HT1080 (cell line): ENCODE measurements at regions not wholly inside any gene's neighbourhood (a gene's known extent, or its start where the extent isn't known, plus 50 kb on each side); places are given as distances from the start of the nearest gene placed in this dataset.
"Not testable (repeated sequence)": the region's sequence is repeated elsewhere in the genome, so short reads cannot be mapped to it uniquely, and the experiment has no call there.

Experiments
- DNase-seq: peaks from one replicate; pipeline ENCODE4 v3.0.0-alpha.2; 2015; ENCODE audit warnings: low read depth

- DNase-seq: no peak
Observed at GRCh38 chr6:120373185-120373584, 961.1 kb downstream of the TBC1D32 start.

DNA sequence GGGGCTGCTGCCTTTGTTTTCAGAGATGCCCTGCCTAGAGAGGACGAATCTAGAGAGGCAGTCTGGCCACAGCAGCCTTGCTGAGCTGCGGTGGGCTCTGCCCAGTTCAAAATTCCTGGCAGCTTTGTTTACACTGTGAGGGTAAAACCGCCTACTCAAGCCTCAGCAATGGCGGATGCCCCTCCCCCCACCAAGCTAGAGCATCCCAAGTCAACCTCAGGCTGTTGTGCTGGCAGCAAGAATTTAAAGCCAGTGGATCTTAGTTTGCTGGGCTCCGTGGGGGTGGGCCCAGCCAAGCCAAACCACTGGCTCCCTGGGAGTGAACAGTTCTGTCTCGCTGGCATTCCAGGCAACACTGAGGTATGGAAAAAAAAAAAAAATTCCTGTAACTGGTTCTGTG is 970.9 kb downstream of the TBC1D32 start:
- DNase-seq: peak; percentile 34

DNA sequence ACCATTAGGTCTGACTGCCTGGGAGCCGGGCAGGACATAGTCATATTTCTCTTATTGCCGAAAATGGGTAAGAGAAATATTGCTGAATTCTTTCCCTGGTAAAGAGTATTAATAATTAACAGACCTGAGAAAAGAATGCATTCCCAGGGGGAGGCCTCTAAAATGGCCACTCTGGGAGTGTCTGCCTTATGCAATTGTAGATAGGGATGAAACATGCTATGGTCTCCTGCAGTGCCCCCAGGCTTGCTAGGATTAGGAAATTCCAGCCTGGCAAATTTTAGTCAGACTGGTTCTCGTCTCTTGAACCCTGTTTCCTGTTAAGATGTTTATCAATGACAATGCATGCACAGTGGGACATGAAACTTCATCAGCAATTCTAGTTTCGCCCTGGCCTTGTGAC is 975.7 kb downstream of the TBC1D32 start:
- DNase-seq: not testable (repeated sequence)

GRCh38 chr6:120357447-120357846 is 976.8 kb downstream of the TBC1D32 start:
- DNase-seq: no peak

DNA sequence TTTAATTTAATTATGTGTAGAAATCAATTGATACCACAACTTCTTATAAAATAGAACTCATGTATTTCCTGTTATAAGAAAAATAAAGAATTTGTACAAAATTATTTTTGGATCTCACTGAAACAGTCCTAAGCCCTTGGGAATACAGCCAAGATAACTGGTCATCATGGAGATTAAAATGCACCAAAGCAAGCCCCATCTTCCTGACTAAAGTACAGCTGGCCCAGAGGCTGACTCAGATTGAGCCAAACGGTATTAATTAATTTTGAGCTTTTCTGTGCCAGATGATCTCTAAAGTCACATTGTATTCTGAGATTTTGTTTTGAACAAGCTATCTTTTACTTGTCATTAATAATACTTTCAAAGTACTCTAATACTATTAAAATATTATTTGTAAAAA is 978.5 kb downstream of the TBC1D32 start:
- DNase-seq: peak; percentile 34

DNA sequence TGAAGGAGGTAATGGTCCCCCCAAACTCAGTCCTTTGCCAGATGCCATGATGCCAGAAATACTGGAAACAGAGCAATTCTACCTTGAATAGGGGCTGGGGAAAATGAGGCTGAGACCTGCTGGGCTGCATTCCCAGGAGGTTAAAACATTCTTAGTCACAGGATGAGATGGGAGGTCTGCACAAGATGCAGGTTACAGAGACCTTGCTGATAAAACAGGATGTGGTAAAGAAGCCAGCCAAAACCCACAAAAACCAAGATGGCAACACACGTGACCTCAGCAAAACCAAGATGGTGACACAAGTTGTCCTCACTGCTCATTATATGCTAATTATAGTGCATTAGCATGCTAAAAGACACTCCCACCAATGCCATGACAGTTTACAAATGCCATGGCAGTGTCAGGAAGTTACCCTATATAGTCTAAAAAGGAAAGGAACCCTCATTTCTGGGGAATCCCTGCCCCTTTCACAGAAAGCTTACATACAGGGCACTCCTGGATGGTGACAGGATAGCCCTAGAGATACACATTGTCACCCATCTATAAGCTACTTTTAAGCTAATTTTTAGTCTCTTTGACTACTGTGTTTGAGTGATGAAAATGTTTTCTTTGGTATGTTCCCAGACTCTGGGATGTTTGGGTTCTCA is 979.7 kb downstream of the TBC1D32 start:
- peak; percentile 89 for DNase-seq

DNA sequence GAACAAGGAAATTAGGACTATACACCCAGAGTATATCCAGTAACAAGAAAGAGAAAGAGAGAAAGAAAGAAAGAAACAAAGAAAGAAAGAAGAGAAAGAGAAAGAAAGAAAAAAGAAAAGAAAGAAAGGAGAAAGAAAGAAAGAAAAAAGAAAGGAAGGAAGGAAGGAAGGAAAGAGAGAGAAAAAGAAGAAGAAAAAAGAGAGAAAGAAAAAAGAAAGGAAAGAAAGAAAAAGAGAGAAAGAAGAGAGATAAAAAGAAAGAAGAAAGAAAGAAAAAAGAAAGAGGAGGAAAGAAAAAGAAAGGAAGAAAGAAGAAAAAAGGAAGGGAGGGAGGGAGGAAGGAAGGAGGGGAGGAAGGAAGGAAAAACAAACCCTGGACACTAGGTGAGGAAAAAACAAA is 981.8 kb downstream of the TBC1D32 start:
- DNase-seq: no peak

- no peak for DNase-seq
Observed at GRCh38 chr6:120348926-120349325, 985.4 kb downstream of the TBC1D32 start.

GRCh38 chr6:120328521-120328920 is 979.0 kb upstream of the MAN1A1 start:
- no peak for DNase-seq

DNA sequence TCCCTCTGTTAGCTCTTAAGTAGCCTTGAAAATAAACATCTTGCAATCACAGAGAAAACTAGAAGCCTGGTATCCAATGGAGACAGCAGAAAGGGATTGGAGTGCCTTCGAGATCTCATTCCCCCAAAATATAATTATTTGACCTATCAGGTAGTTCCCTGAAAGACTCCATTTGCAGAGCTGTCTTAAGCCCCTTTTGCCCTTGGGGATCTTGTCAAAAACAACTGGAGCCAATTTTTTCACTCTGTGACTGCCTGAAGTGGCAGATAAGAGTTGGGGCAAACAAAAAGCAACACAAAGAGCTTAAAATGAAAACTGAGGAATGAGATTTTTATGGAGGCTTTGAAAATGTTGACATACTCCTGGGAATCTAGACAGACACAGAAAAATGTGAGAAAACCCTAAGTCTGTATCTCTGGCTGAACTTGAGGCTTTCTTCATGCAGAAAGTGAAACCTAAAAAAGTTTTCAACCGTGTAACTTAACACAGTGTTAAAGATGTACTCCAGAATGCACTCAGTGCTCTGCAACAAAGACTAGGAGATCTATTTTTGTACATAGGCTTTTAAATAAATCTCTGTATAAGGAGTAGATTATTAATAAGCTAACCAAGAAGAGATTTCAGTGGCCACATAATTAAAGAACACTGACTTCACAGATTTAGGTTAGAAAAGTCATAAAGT is 971.1 kb upstream of the MAN1A1 start:
- peak; percentile 2 for DNase-seq

- DNase-seq: no peak
Observed at GRCh38 chr6:120304223-120304622, 954.7 kb upstream of the MAN1A1 start.

DNA sequence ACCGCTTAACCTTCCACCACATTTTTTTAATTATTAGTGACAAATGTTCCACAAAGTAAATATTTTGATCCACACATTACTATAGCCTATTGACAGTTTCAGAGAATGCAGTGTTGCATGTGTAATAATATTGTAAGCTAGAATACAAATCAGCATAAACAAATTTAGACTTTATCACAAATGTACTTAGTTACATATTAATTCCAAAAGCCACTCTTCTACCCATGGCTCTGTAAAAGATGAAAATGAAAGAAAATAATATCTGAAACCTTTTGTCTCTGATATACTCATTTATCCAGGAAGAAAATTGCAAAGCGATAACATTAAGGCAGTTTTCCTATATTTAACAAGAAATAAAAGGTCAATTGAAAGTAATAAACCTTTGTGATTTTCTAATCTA is 954.0 kb upstream of the MAN1A1 start:
- DNase-seq: no peak

- no peak for DNase-seq
Observed at GRCh38 chr6:120302041-120302440, 952.5 kb upstream of the MAN1A1 start.

DNA sequence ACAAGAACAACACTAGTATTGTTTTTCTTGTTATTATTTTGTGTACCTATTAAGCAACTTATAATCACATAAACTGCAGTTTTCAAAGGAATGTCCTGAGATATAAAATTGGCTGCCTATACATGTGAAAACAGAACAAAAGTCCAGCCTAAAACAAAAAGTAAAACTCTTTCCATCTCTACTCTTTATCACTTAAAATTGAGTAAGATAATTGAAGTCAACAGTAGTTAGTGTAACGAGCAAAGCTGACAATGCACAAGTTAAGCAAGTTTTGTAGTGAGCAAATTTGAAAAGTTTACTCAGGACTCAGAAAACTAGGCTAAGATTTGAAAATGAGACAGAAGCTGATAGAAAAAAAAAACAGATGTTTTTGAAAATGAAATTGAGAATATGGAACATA is 941.4 kb upstream of the MAN1A1 start:
- no peak for DNase-seq

DNA sequence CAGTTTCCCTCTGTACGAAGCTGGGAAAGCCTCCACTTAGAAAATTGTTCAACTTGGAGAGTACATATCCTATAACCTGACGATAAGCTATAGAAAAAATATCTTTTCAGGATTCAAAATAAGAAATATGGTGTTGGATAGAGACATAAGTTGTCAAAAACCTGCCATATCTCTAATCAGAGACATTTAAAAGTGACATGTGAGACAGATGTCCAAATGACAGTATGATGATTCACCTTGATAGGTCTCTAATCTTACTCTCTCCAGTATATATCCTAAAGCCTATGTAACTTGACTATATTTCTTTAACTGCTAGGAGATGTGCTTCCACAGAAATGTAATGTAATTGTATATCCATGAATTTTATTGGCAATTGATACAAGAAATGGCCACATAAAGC is 932.4 kb upstream of the MAN1A1 start:
- DNase-seq: no peak

- no peak for DNase-seq
Observed at GRCh38 chr6:120279466-120280167, 930.1 kb upstream of the MAN1A1 start.

DNA sequence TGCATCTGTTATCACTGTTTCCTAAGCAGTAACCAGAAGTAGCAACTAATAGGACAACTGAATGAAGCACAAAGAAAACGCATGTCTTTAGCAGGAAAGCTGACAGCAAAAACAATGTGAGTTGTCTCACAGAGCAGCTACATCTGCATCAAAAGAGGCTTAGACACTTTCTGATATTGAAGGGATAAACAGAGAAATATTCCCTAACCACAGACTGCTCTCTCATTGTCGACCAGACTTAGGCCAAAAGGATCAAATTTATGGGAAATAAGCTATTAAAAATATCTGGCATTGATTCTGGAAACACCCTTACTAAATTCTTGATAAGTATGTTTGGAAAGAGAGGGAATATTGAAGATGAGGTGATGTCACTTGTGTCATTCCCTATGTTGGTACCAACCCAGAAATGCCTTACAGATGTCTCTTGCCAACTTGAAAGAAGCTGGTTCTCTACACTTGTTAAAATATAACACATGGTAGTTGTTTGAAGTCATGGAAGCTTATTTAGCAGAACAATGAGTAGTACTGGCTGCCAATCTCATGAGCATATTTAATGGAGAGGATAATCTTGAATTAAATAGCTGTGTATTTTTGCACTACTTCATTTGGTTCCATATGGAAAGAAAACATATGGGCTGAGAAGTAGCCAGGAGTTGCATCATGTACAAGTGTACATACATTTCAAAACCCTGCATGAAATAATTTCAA is 929.3 kb upstream of the MAN1A1 start:
- DNase-seq: no peak

DNA sequence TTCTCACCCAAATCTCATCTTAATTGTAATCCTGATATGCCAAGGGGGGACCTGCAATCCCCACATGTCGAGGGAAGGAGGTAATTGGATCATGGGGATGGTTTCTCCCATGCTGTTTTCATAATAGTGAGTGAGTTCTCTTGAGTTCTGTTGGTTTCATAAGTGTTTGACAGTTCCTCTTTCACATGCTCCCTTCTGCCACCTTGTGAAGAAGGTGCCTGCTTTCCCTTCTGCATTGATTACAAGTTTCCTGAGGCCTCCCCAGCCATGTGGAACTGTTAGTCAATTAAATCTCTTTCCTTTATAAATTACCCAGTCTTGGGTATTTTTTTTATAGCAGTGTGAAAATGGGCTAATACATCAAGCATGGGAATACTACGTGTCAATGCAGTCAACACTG is 925.0 kb upstream of the MAN1A1 start:
- no peak for DNase-seq

- DNase-seq: no peak
Observed at GRCh38 chr6:120273411-120273810, 923.9 kb upstream of the MAN1A1 start.

DNA sequence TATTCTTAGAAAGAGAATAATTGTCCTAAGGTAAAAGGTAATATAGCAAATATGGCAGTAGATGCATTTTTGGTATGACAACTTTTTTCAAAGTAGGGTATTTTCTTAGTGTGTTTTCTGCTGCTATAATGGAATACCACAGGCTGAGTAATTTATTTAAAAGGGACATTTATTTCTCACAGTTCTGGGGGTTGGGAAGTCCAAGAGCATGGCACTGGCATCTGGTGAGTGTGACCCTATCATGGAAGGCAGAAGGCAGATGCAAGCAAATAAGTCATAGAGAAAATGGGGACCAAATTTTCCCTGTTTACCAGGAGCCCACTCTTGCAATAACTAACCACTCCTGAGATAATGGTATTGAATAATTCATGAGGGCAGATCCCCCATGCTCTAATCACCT is 922.5 kb upstream of the MAN1A1 start:
- DNase-seq: no peak

GRCh38 chr6:120268256-120268655 is 918.7 kb upstream of the MAN1A1 start:
- not testable (repeated sequence) for DNase-seq

DNA sequence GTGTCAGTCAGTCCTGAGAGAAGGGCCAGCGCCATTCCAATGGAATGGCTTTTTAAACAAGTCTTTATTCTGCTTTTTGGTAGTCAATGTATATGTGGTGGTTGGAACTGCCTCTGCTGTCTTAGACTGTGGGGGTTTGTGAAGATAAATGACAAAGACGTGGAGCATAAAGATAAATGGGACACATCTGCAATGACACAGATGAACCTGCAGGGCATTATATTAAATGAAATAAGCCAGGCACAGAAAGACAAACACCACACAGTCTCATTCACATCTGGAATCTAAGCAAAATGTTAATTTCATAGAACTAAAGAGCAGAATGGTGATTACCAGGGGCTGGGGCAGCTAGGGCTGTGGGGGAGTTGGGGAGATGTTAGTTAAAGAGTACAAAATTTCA is 912.8 kb upstream of the MAN1A1 start:
- no peak for DNase-seq
